Neural crest cell (in vitro differentiated cells): ENCODE measurements at regions not wholly inside any gene's neighbourhood (a gene's known extent, or its start where the extent isn't known, plus 50 kb on each side); places are given as distances from the start of the nearest gene placed in this dataset.

Experiments
- DNase-seq: peaks from one replicate; pipeline ENCODE4 v3.0.0; 2021; ENCODE audit warnings: low read depth, mixed read lengths, low spot score
- H3K27ac Mint-ChIP-seq: one replicate; pipeline ENCODE4 v1.8.0; 2021; ENCODE audit warnings: mild to moderate bottlenecking, mixed read lengths; ENCODE audit not compliant: unreplicated experiment
- H3K27me3 Mint-ChIP-seq: 2 replicates; pipeline ENCODE4 v1.8.0; 2021; ENCODE audit warnings: low read depth, mild to moderate bottlenecking, mixed read lengths
- H3K36me3 Mint-ChIP-seq: 2 replicates; pipeline ENCODE4 v1.8.0; 2021; ENCODE audit warnings: low read depth, mild to moderate bottlenecking, mixed read lengths
- H3K4me1 Mint-ChIP-seq: 2 replicates; pipeline ENCODE4 v1.8.0; 2021; ENCODE audit warnings: mixed read lengths
- H3K4me3 Mint-ChIP-seq: one replicate; pipeline ENCODE4 v1.8.0; 2021; ENCODE audit warnings: mild to moderate bottlenecking, mixed read lengths
- H3K9me3 Mint-ChIP-seq: 2 replicates; pipeline ENCODE4 v1.8.0; 2021; ENCODE audit warnings: mixed read lengths
- TF ChIP-seq, protein P1 (sequence below): fragments of 200-600 bp; sonication (generic); conservative IDR thresholded peaks from 2 replicates; pipeline ENCODE4 v1.5.0; 2021; ENCODE audit warnings: antibody characterized with exemption, mild to moderate bottlenecking

DNA sequence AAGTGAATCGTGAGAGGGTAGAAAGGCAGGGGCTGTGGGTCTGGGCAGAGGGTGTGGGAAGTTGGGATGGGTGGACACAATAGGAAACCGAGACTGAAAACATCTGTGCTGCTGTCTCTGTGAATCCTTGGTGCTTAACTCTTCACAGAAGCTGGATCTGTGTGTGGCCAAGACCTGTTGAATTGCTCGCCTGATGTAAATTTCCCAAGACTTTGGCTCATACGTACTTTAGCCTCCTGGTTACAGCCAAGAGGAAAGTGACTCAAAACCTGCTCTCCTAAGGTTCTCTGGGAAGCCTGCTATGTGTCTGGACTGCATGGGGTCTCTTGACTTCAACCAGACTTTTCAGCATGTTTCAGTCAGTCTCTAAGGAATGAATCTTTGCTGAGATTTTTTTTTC is 270.3 kb downstream of the RWDD3 start:
- no peak overlapping the region for H3K4me3 Mint-ChIP-seq
- H3K9me3 Mint-ChIP-seq, result no peaks in the 10 kb centered on the region
- no peaks in the 10 kb centered on the region for H3K27me3 Mint-ChIP-seq
- no peaks in the 10 kb centered on the region for H3K36me3 Mint-ChIP-seq
- no peak for DNase-seq
- H3K4me1 Mint-ChIP-seq, result no peaks in the 10 kb centered on the region
- TF ChIP-seq, protein P1, sequence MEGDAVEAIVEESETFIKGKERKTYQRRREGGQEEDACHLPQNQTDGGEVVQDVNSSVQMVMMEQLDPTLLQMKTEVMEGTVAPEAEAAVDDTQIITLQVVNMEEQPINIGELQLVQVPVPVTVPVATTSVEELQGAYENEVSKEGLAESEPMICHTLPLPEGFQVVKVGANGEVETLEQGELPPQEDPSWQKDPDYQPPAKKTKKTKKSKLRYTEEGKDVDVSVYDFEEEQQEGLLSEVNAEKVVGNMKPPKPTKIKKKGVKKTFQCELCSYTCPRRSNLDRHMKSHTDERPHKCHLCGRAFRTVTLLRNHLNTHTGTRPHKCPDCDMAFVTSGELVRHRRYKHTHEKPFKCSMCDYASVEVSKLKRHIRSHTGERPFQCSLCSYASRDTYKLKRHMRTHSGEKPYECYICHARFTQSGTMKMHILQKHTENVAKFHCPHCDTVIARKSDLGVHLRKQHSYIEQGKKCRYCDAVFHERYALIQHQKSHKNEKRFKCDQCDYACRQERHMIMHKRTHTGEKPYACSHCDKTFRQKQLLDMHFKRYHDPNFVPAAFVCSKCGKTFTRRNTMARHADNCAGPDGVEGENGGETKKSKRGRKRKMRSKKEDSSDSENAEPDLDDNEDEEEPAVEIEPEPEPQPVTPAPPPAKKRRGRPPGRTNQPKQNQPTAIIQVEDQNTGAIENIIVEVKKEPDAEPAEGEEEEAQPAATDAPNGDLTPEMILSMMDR, result no peak
- no peak overlapping the region for H3K27ac Mint-ChIP-seq

DNA sequence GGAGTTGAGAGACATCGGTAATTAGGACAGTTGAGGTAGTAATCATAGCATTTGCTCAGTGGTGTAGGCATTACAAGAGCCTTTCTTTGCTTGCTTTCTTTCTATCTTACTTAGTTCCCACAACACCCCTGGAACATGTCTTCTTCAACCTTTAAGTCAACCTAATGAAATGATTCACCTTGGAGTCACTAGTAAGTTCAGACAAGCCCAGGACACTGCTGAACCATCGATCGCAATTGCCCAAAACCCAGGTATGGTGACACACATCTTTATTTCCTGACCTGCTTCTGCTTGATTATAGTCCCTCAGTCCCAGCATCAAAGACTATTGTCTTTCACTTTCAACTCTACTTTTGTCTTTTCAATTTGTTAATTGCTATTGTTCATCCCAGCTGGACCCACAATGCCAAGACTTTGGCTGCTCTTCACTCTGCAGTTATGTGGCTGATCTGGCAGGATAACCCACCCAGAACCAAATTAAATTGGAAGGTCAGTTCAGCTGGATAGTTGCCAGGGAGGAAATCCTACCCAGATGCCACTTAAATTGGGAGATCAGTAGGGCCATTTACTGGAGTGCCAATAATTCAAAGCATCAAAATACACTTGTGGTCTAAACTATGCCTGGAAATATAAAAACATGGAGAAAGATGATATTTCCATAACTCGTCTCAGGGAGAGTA is 272.9 kb downstream of the RWDD3 start:
- H3K4me1 Mint-ChIP-seq, result no peaks in the 10 kb centered on the region
- H3K4me3 Mint-ChIP-seq, result no peak overlapping the region
- TF ChIP-seq, protein P1, result no peak
- H3K27ac Mint-ChIP-seq, result no peak overlapping the region
- H3K36me3 Mint-ChIP-seq, result no peaks in the 10 kb centered on the region
- peaks cover 3% of the 10 kb centered on the region for H3K27me3 Mint-ChIP-seq
- no peaks in the 10 kb centered on the region for H3K9me3 Mint-ChIP-seq
- no peak for DNase-seq

DNA sequence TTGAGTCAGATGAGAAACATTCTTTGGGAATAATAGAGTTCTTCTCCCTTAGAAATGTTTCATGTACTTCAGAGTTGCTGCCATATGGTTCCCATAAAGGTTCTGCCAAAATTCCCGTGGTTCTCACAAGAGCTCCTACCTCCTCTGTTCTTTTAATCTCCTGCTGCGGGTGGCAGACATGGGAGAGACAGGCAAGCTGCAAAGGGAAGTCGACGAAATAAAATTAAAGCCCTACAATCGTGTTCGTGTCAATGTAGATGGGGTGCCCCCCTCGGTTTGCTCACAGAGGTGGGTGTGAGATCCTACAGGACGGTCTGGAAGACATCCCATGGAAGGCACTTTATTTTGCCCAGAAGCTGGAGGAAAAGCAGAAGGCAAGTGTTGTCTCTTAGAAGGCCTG is 276.0 kb downstream of the RWDD3 start:
- Mint-ChIP-seq H3K27ac (no peak overlapping the region), H3K27me3 (peaks cover 3% of the 10 kb centered on the region), H3K9me3 (no peaks in the 10 kb centered on the region), H3K36me3 (no peaks in the 10 kb centered on the region), H3K4me3 (no peak overlapping the region), H3K4me1 (no peaks in the 10 kb centered on the region)
- TF ChIP-seq, protein P1, result no peak
- no peak for DNase-seq

DNA sequence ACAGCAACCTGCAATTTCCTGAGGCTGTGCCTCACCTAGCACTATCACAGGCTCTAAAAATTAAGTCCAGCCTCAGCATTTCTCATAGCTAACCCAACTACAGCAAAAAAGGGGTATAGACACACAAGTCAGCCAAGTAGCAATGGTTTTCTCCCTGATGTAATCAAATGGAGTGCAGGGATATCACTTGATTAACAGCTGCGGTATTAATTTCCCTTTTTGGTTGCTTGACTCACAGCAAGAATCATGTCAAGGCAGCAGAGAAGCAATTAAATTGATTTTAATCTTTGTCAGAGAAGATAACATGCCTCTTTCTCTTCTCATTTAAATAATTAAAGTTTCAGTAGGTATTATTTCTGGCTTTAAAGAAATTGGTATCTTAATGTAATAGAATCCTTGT is 278.9 kb downstream of the RWDD3 start:
- Mint-ChIP-seq H3K4me3 (no peak overlapping the region), H3K27me3 (peaks cover 3% of the 10 kb centered on the region), H3K9me3 (no peaks in the 10 kb centered on the region), H3K27ac (no peak overlapping the region), H3K36me3 (no peaks in the 10 kb centered on the region), H3K4me1 (no peaks in the 10 kb centered on the region)
- DNase-seq, result no peak
- TF ChIP-seq, protein P1, result no peak

DNA sequence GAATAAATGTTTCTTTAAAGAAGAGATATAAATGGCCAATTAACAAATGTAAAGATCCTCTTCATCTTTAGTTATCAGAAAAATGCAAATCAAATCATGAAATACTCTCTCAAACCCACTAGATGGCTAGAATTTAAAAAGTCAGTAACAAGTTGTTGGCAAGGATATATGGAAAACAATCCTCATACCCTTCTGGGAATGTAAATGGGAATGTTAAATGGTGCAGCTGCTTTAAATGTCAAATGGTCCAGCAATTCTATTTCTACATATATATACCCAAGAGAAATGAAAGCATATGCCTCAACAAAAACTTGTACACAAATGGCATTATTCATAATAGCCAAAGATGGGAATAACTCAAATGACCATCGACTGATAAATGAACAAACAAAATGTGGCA is 283.5 kb downstream of the RWDD3 start:
- no peaks in the 10 kb centered on the region for H3K4me1 Mint-ChIP-seq
- H3K9me3 Mint-ChIP-seq, result peaks cover 4% of the 10 kb centered on the region
- H3K27me3 Mint-ChIP-seq, result no peaks in the 10 kb centered on the region
- peaks cover 3% of the 10 kb centered on the region for H3K36me3 Mint-ChIP-seq
- TF ChIP-seq, protein P1, result no peak
- H3K27ac Mint-ChIP-seq, result no peak overlapping the region
- DNase-seq, result no peak
- H3K4me3 Mint-ChIP-seq, result no peak overlapping the region

DNA sequence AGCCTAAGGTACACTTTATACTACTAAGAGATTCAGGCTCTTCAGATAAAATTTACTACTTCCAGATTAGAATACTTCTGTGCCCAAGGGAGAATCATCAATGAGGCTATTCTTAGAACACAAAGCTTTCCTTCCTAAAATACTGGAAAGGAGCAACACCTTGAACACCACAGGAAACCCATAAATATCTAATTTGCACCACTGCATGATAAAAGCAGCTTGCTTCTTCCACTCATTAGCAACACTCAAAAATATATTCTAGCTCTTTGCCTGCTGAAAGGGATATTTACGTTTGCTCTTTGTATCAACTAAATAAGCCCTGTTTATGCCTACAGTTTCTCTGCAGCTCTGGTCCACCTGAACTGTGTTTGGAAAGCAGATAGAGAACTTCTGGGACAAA is 284.3 kb downstream of the RWDD3 start:
- H3K36me3 Mint-ChIP-seq, result peaks cover 3% of the 10 kb centered on the region
- TF ChIP-seq, protein P1, result no peak
- peaks cover 9% of the 10 kb centered on the region for H3K9me3 Mint-ChIP-seq
- no peaks in the 10 kb centered on the region for H3K4me1 Mint-ChIP-seq
- no peak overlapping the region for H3K4me3 Mint-ChIP-seq
- H3K27me3 Mint-ChIP-seq, result peaks cover 2% of the 10 kb centered on the region
- no peak overlapping the region for H3K27ac Mint-ChIP-seq
- DNase-seq, result no peak
